ENCODE measurements at regions not wholly inside any gene's neighbourhood (a gene's known extent, or its start where the extent isn't known, plus 50 kb on each side); places are given as distances from the start of the nearest gene placed in this dataset.

- TF ChIP-seq EZH2 (IDR thresholded peaks at IDR 0.05; ENCODE audit: insufficient read depth, poor library complexity, severe bottlenecking), result no peak
- no peak for TF ChIP-seq EZH2phosphoT487 (IDR thresholded peaks at IDR 0.05; ENCODE audit: insufficient read depth, low read depth)
Observed at GRCh38 chr3:83076041-83076440, 1314.6 kb upstream of the GBE1 start.
